ENCODE measurements at regions not wholly inside any gene's neighbourhood (a gene's known extent, or its start where the extent isn't known, plus 50 kb on each side); places are given as distances from the start of the nearest gene placed in this dataset.
A peak's percentile ranks its signal among the peaks of the same experiment; 100 is the strongest.
"Not testable (repeated sequence)": the region's sequence is repeated elsewhere in the genome, so short reads cannot be mapped to it uniquely, and the experiment has no call there.

DNA sequence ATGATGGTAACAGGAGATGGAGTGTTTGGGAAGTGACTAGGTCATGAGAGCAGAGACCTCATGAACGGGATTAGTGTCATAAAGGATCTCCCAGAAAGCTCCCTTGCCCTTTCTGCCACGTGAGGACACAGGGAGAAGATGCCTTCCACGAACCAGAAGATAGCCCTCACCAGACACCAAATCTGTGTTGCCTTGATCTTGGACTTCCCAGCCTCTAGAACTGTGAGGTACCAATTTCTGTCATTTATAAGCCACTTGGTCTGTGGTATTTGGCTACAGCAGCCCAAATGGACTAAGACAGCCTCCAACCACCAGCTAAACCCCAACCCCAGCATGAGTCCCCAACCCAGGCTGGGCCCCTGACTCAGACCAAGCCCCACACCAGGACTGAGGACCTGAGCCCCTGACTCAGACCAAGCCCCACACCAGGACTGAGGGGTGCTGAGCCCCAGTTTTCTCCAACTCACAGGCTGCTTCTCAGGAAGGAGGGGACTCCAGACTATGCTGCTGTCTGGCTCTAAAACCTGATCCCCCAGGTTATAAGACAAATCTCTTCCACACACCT is 54.1 kb downstream of the PTPRS start:
- no peaks in the 10 kb centered on the region for H3K9me3 ChIP-seq
- WGBS, 2 donors, result 87 to 98% methylated on average over 3 of the region's 3 CpGs
- H3K27me3 ChIP-seq, result no peaks in the 10 kb centered on the region
- no peak overlapping the region for H3K4me3 ChIP-seq
- TF ChIP-seq POLR2A (IDR thresholded peaks at IDR 0.05) (no peak), EP300 (IDR thresholded peaks at IDR 0.05) (no peak)
- TF ChIP-seq, protein P1, sequence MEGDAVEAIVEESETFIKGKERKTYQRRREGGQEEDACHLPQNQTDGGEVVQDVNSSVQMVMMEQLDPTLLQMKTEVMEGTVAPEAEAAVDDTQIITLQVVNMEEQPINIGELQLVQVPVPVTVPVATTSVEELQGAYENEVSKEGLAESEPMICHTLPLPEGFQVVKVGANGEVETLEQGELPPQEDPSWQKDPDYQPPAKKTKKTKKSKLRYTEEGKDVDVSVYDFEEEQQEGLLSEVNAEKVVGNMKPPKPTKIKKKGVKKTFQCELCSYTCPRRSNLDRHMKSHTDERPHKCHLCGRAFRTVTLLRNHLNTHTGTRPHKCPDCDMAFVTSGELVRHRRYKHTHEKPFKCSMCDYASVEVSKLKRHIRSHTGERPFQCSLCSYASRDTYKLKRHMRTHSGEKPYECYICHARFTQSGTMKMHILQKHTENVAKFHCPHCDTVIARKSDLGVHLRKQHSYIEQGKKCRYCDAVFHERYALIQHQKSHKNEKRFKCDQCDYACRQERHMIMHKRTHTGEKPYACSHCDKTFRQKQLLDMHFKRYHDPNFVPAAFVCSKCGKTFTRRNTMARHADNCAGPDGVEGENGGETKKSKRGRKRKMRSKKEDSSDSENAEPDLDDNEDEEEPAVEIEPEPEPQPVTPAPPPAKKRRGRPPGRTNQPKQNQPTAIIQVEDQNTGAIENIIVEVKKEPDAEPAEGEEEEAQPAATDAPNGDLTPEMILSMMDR (IDR thresholded peaks at IDR 0.05), result no peak
- peaks cover 3 to 82% (median 37%) of the 10 kb centered on the region in 4 donors for H3K4me1 ChIP-seq
- peak overlapping the region; percentile 20 to 96 (median 75) for H3K27ac ChIP-seq
- H3K36me3 ChIP-seq, result peaks cover 0 to 21% (median 5%) of the 10 kb centered on the region in 3 donors
- no peak for DNase-seq (ENCODE audit: low spot score in 2 of 2)

DNA sequence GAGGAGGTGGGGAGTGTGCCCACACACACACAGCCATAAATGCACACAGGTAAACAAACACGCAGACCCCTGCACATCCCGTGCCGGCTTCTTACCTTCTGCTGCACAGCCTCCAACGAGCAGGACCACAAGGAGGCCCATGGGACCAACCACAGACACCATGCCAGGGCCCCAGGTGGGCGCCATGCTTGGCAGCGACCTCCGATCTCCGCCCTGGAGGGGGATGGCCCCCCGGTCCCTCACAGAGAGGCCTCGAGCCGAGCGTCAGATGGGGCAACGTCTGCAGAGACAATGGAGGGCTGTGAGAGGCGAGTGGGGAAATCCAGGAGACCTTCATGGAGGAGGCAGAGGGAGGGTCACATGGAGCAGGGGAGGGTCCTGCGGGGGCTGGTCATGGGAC is 54.7 kb downstream of the PTPRS start:
- Histone ChIP-seq H3K4me1 (peaks cover 3 to 82% (median 34%) of the 10 kb centered on the region in 4 donors), H3K36me3 (peaks cover 0 to 21% (median 5%) of the 10 kb centered on the region in 3 donors), H3K9me3 (no peaks in the 10 kb centered on the region), H3K27ac (peak overlapping the region in 2 of 4 donors; percentile 95 to 96), H3K27me3 (no peaks in the 10 kb centered on the region), H3K4me3 (no peak overlapping the region)
- no peak for DNase-seq (ENCODE audit: low spot score in 2 of 2)
- no peak for TF ChIP-seq EP300 (IDR thresholded peaks at IDR 0.05)
- no peak for TF ChIP-seq POLR2A (IDR thresholded peaks at IDR 0.05)
- TF ChIP-seq, protein P1 (IDR thresholded peaks at IDR 0.05), result no peak
- 79 to 82% methylated on average over 15 of the region's 15 CpGs for WGBS, 2 donors

DNA sequence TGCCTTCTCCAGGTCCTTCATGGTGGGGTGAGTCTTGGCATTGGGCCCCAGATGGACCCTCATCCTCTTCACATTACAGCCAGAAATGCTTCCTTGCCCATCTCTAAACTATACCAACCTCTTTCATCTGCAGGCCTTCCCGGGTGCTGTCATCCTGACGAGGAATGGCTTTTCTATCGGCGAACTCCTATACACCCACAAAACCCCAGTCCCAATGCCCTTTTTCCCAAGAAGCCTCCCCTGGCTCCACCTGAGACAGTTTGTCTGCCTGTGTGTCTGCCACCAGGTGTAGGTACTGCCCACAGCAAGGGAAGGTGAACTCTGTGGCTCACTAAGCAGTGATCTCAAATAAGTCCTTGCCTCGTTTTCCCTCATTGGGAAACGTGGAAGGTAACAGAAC is 55.3 kb downstream of the PTPRS start:
- Histone ChIP-seq H3K4me1 (peaks cover 3 to 83% (median 31%) of the 10 kb centered on the region in 4 donors), H3K4me3 (no peak overlapping the region), H3K27ac (peak overlapping the region in 2 of 4 donors; percentile 95 to 96), H3K36me3 (peaks cover 0 to 21% (median 5%) of the 10 kb centered on the region in 3 donors), H3K9me3 (no peaks in the 10 kb centered on the region), H3K27me3 (no peaks in the 10 kb centered on the region)
- 94 to 96% methylated on average over 6 of the region's 6 CpGs for WGBS, 2 donors
- DNase-seq (ENCODE audit: low spot score in 2 of 2), result no peak
- TF ChIP-seq, protein P1 (IDR thresholded peaks at IDR 0.05), result no peak
- TF ChIP-seq EP300 (IDR thresholded peaks at IDR 0.05) (no peak), POLR2A (IDR thresholded peaks at IDR 0.05) (no peak)

DNA sequence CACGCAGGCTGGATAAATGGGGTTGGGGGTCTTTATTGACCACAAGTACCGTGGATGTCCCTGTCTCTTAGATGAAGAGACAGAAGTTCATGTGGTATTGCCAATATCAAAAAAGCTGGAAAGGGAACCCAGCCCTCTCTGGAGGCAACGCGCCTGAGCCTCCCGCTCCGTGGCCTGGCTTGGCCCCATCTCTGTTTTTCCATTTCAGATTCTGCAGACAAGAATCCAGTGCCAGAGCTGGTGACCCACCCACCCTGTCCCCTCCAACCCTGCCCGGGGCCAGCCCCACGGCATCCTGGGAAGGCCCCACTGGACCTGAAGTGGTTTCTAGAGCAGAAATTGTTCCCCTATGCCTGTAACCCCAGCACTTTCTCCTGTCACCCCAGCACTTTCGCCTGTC is 57.7 kb downstream of the PTPRS start:
- H3K36me3 ChIP-seq, result peaks cover 2 to 21% (median 5%) of the 10 kb centered on the region in 3 donors
- H3K4me1 ChIP-seq, result peaks cover 3 to 72% (median 15%) of the 10 kb centered on the region in 4 donors
- TF ChIP-seq POLR2A (IDR thresholded peaks at IDR 0.05) (no peak), EP300 (IDR thresholded peaks at IDR 0.05) (peak in 1 of 2 donors; percentile 40)
- H3K27me3 ChIP-seq, result no peaks in the 10 kb centered on the region
- DNase-seq (ENCODE audit: low spot score in 2 of 2), result peak; percentile 46 to 68
- peak overlapping the region; percentile 42 to 88 (median 72) for H3K27ac ChIP-seq
- WGBS, 2 donors, result 42 to 47% methylated on average over 9 of the region's 9 CpGs
- H3K4me3 ChIP-seq, result no peak overlapping the region
- no peaks in the 10 kb centered on the region for H3K9me3 ChIP-seq

DNA sequence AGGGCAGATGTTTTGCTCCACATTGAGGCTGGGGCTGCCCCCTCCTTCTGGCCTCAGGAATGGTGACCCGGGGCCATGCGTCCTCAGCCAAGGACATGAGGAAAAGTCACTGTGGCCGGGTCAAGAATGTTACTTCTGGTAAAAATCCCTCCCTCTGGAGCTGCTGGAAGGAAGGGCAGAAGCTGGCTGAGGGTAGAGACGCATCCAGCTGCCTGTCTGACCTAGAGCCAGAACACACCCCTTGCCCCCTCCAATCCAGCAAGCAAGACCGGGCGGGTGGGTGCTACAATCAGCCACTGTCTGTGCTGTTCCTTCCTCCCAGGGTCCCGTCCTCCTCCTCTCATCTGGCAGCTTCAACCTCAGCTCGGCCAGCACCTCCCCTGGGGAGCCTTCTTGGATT is 59.0 kb downstream of the PTPRS start:
- DNase-seq (ENCODE audit: low spot score in 2 of 2), result peak; percentile 78 to 85
- H3K9me3 ChIP-seq, result no peaks in the 10 kb centered on the region
- no peaks in the 10 kb centered on the region for H3K27me3 ChIP-seq

DNA sequence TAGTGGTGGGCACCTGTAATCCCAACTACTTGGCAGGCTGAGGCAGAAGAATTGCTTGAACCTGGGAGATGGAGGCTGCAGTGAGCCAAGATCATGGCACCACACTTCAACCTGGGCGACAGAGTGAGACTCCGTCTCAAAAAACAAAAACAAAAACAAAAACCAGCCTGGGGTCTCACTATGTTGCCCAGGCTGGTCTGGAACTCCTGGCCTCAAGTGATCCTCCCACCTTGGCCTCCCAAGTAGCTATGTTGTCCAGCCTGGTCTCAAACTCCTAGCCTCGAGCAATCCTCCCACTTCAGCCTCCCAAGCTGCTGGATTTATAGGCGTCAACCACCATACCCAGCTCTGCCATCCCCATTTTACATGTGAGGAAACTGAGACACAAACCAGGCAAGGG is 64.9 kb downstream of the PTPRS start:
- H3K27me3 ChIP-seq; DNase-seq (ENCODE audit: low spot score in 2 of 2); H3K9me3 ChIP-seq; H3K4me3 ChIP-seq; H3K27ac ChIP-seq: not testable (repeated sequence)
- 96 to 97% methylated on average over 4 of the region's 4 CpGs for WGBS, 2 donors
- Histone ChIP-seq H3K4me1 (peaks cover 0 to 24% (median under 1%) of the 10 kb centered on the region in 4 donors), H3K36me3 (peaks cover 0 to 46% (median 2%) of the 10 kb centered on the region in 3 donors)

More for the DNA sequence above, 59.0 kb downstream of the PTPRS start:
- H3K4me1 ChIP-seq, result peaks cover 0 to 67% (median 11%) of the 10 kb centered on the region in 4 donors
- H3K27ac ChIP-seq, result peak overlapping the region; percentile 42 to 88 (median 72)
- 30 to 35% methylated on average over 6 to 8 of the region's 8 CpGs for WGBS, 2 donors
- H3K4me3 ChIP-seq, result no peak overlapping the region
- peaks cover 2 to 21% (median 5%) of the 10 kb centered on the region in 3 donors for H3K36me3 ChIP-seq
- peak in 1 of 2 donors; percentile 88 for TF ChIP-seq EP300 (IDR thresholded peaks at IDR 0.05)
- no peak for TF ChIP-seq POLR2A (IDR thresholded peaks at IDR 0.05)
- TF ChIP-seq, protein P1 (IDR thresholded peaks at IDR 0.05), result peak in 1 of 5 experiments; percentile 14
